ENCODE measurements at regions not wholly inside any gene's neighbourhood (a gene's known extent, or its start where the extent isn't known, plus 50 kb on each side); places are given as distances from the start of the nearest gene placed in this dataset.

DNA sequence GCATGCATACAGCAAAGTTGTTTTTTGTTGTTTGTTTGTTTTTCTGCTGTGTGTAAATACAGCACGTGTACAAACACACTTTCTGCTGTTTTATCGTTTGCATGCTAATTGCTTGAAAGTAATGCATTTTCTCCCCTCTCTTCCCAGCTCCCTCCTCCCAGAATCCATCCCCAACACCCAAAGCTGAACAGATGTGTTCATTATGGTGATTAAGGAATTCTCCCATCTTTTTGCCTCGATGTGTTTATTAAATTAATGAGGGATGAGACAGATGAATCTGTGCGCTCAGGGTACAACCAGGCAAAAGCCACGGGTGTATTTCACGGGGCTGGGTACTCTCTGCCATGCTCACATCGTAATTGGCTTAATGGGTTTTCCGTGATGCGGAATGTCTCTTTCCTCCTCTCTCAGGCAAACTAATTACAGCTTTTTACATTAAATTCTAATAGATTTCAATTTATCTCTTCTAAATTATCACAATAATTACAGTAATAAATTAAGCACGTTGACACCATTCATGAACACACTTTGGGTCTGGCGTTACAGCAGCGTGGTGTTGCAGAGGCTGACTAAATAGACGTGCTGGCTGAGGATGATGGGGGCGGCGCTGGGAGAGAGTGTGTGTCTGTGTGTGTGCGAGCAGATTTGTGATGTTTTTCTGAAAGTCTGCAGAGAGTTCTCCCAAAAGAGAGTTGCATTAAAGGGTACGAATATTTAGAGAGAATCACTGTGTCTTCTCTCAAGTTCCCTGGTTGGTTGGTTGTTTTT, 117.7 kb downstream of the CRLF2 start (continued):
- TF ChIP-seq, protein P1, sequence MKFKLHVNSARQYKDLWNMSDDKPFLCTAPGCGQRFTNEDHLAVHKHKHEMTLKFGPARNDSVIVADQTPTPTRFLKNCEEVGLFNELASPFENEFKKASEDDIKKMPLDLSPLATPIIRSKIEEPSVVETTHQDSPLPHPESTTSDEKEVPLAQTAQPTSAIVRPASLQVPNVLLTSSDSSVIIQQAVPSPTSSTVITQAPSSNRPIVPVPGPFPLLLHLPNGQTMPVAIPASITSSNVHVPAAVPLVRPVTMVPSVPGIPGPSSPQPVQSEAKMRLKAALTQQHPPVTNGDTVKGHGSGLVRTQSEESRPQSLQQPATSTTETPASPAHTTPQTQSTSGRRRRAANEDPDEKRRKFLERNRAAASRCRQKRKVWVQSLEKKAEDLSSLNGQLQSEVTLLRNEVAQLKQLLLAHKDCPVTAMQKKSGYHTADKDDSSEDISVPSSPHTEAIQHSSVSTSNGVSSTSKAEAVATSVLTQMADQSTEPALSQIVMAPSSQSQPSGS (IDR thresholded peaks at IDR 0.05; ENCODE audit: low read length), result no peak
- TF ChIP-seq, protein P2, sequence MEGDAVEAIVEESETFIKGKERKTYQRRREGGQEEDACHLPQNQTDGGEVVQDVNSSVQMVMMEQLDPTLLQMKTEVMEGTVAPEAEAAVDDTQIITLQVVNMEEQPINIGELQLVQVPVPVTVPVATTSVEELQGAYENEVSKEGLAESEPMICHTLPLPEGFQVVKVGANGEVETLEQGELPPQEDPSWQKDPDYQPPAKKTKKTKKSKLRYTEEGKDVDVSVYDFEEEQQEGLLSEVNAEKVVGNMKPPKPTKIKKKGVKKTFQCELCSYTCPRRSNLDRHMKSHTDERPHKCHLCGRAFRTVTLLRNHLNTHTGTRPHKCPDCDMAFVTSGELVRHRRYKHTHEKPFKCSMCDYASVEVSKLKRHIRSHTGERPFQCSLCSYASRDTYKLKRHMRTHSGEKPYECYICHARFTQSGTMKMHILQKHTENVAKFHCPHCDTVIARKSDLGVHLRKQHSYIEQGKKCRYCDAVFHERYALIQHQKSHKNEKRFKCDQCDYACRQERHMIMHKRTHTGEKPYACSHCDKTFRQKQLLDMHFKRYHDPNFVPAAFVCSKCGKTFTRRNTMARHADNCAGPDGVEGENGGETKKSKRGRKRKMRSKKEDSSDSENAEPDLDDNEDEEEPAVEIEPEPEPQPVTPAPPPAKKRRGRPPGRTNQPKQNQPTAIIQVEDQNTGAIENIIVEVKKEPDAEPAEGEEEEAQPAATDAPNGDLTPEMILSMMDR (IDR thresholded peaks at IDR 0.05 in 2 of 3, conservative IDR thresholded peaks at IDR 0.05 in 1 of 3; ENCODE audit: control insufficient read depth in 2 of 3, extremely low read depth in 1 of 3, insufficient read depth in 1 of 3, low read depth in 3 of 3, low read length in 3 of 3), result no peak
- TF ChIP-seq MEF2B (IDR thresholded peaks at IDR 0.05; ENCODE audit: partially characterized antibody, poor library complexity, severe bottlenecking) (no peak), NBN (IDR thresholded peaks at IDR 0.05) (no peak)

DNA sequence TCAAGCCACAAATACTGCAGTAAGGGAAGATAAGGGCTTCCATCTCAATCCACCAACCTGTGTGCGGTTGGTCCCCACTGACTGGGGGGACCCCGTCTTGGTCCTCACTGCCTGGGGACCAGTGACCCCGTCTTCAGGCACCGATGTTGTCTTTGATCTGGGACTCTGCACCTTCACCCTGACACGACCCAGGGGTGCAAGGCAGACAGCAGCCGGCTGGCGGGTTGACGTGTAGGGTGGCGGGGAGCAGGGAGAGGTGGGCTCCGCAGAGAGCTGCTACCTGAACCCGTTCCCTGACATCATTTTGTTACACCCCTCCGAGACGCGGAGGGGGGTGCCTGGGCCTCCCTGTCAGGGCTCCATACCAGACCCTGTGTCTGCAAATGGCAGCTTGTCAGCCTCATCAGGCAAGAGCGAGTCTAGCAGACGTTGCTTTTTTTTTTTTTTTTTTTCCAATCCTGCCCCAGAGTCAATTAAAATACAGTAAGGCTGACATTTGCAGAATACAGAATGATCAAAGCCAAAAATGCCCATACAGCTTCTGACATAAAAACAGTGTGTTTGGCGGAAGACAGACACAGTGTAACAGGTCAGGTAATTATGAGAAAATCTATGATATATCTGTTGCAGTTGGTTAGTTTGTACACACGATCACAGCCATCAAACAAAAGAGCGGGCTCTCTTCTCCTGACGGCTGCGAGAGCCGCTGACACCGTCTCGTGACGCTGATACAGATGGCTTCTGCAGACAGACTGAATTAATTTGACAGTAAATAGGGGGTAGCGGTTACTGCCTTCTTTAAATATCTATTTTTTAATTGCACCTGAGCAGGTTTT, 118.6 kb downstream of the CRLF2 start:
- TF ChIP-seq POLR2AphosphoS5 (IDR thresholded peaks at IDR 0.05; ENCODE audit: low read length), result no peak
- no peak for TF ChIP-seq EZH2 (IDR thresholded peaks at IDR 0.05; ENCODE audit: borderline replicate concordance, control insufficient read depth, low read depth, low read length)
- TF ChIP-seq SUPT20H (IDR thresholded peaks at IDR 0.05; ENCODE audit: borderline replicate concordance, control insufficient read depth, low read depth, low read length), result no peak
- TF ChIP-seq TCF3 (IDR thresholded peaks at IDR 0.05; ENCODE audit: borderline replicate concordance, insufficient read depth, low read depth, low read length), result no peak
- no peak for TF ChIP-seq YBX1 (IDR thresholded peaks at IDR 0.05)
- TF ChIP-seq, protein P3, sequence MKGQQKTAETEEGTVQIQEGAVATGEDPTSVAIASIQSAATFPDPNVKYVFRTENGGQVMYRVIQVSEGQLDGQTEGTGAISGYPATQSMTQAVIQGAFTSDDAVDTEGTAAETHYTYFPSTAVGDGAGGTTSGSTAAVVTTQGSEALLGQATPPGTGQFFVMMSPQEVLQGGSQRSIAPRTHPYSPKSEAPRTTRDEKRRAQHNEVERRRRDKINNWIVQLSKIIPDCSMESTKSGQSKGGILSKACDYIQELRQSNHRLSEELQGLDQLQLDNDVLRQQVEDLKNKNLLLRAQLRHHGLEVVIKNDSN (IDR thresholded peaks at IDR 0.05; ENCODE audit: borderline replicate concordance, extremely low read length, insufficient read depth, low read depth, low read length), result no peak
- no peak overlapping the region for H3K9ac ChIP-seq (ENCODE audit: control insufficient read depth, insufficient read depth, low read length)
- FAIRE-seq (no peak), DNase-seq (ENCODE audit: low read depth, low spot score) (no peak), ATAC-seq (no peak)
- no peaks in the 10 kb centered on the region for H4K20me1 ChIP-seq (ENCODE audit: control insufficient read depth, insufficient read depth)
- no peak overlapping the region for H2AFZ ChIP-seq (ENCODE audit: control insufficient read depth, low read depth, low read length)
- CTCF ChIA-PET, result no interaction called here
- H3K4me1 ChIP-seq (ENCODE audit: control insufficient read depth, insufficient read depth, low read length), result no peaks in the 10 kb centered on the region
- no peak overlapping the region for H3K27ac ChIP-seq (ENCODE audit: control insufficient read depth, insufficient read depth)
- WGBS (ENCODE audit: insufficient coverage, insufficient replicate concordance, low lambda C conversion rate, missing lambda C conversion rate), result 50% methylated on average over 24 of the region's 26 CpGs
- H3K4me3 ChIP-seq, result no peak overlapping the region
- no peaks in the 10 kb centered on the region for H3K79me2 ChIP-seq (ENCODE audit: control insufficient read depth, insufficient read depth, low read length)
- in situ Hi-C loops (cut with MboI), result no loop called here
- H3K36me3 ChIP-seq (ENCODE audit: control insufficient read depth in 2 of 2, insufficient read depth in 2 of 2, low read length in 1 of 2), result no peaks in the 10 kb centered on the region
- intact Hi-C loops (cut with micrococcal nuclease; ENCODE audit: unreplicated experiment), result no loop called here
- no peak overlapping the region for H3K4me2 ChIP-seq (ENCODE audit: control insufficient read depth, insufficient read depth)
- POLR2A ChIA-PET, result no interaction called here
- no peaks in the 10 kb centered on the region for H3K27me3 ChIP-seq (replicated peaks in 1 of 2; ENCODE audit: control insufficient read depth in 2 of 2, insufficient read depth in 2 of 2, low read length in 1 of 2)
- peaks cover 2% of the 10 kb centered on the region; the same call in 1 of the 3 replicates for H3K9me3 ChIP-seq (replicated peaks; ENCODE audit: control insufficient read depth, insufficient read depth, low read length)
- SMC1A ChIA-PET (ENCODE audit: uncharacterized antibody, unreplicated experiment), result no interaction called here
- BruUV-seq (replicated peaks), result no TSS peak
- RAD21 ChIA-PET (ENCODE audit: unreplicated experiment), result no interaction called here
